Liver (tissue), 8 donors: ENCODE measurements at regions not wholly inside any gene's neighbourhood (a gene's known extent, or its start where the extent isn't known, plus 50 kb on each side); places are given as distances from the start of the nearest gene placed in this dataset.

Experiments used
- DNase-seq: peaks from one replicate; pipeline ENCODE4 v3.0.0-alpha.2; 2017; ENCODE audit warnings: low spot score
- H3K27ac ChIP-seq, 2 donors: one replicate each; pipeline ENCODE4 v1.7.0; 2013; ENCODE audit warnings: inconsistent platforms in 2 of 2, low read length in 2 of 2, control low read depth in 1 of 2, low read depth in 1 of 2, mild to moderate bottlenecking in 1 of 2
- H3K27me3 ChIP-seq, 4 donors: one replicate each; pipeline versions ENCODE4 v1.6.1 to v1.7.0; 2013; ENCODE audit warnings: low read length in 3 of 4, inconsistent platforms in 1 of 4, mild to moderate bottlenecking in 1 of 4, moderate library complexity in 1 of 4; ENCODE audit not compliant: control insufficient read depth in 4 of 4, insufficient read depth in 4 of 4
- H3K36me3 ChIP-seq, 4 donors: one replicate each; pipeline versions ENCODE4 v1.6.1 to v1.7.0; 2013; ENCODE audit warnings: low read length in 3 of 4, mild to moderate bottlenecking in 3 of 4, low read depth in 1 of 4, moderate library complexity in 1 of 4; ENCODE audit not compliant: control insufficient read depth in 4 of 4, insufficient read depth in 3 of 4
- H3K4me1 ChIP-seq, 4 donors: one replicate each; pipeline versions ENCODE4 v1.6.1 to v1.7.0; 2013; ENCODE audit warnings: low read length in 3 of 4, mild to moderate bottlenecking in 3 of 4, moderate library complexity in 1 of 4; ENCODE audit not compliant: control insufficient read depth in 4 of 4, insufficient read depth in 4 of 4
- H3K4me3 ChIP-seq, 3 donors: one replicate each; pipeline versions ENCODE4 v1.6.1 to v1.7.0; 2013; ENCODE audit warnings: low read length in 3 of 3, control low read depth in 1 of 3, low read depth in 1 of 3, mild to moderate bottlenecking in 1 of 3
- H3K9ac ChIP-seq, 2 donors: one replicate each; pipeline ENCODE4 v1.7.0; 2013; ENCODE audit warnings: low read length in 2 of 2, mild to moderate bottlenecking in 2 of 2, moderate library complexity in 2 of 2, control low read depth in 1 of 2, low read depth in 1 of 2
- H3K9me3 ChIP-seq, 4 donors: one replicate each; pipeline versions ENCODE4 v1.6.1 to v1.7.0; 2013; ENCODE audit warnings: low read length in 3 of 4; ENCODE audit not compliant: control insufficient read depth in 4 of 4
- CTCF ChIP-seq: fragments of 150-350 bp; IDR thresholded peaks from 2 replicates; pipeline ENCODE4 v1.5.1; 2017; ENCODE audit warnings: improper control_type of control experiment, low read depth, low read length; ENCODE audit not compliant: missing input control
- EGR1 ChIP-seq, 2 donors: IDR thresholded peaks; 2 replicates each; pipeline ENCODE4 v1.6.1; 2016 to 2018; ENCODE audit warnings: antibody characterized with exemption in 2 of 2, low read depth in 2 of 2
- FOXA1 ChIP-seq: IDR thresholded peaks from 2 replicates; pipeline ENCODE4 v1.6.1; 2016; ENCODE audit warnings: antibody characterized with exemption
- GABPA ChIP-seq, 2 donors: IDR thresholded peaks in 1 of 2; conservative IDR thresholded peaks in 1 of 2; 2 replicates each; pipeline ENCODE4 v1.6.1; 2016; ENCODE audit warnings: antibody characterized with exemption in 2 of 2, mild to moderate bottlenecking in 1 of 2, moderate library complexity in 1 of 2
- NR2F2 ChIP-seq: IDR thresholded peaks from 2 replicates; pipeline ENCODE4 v1.6.1; 2016; ENCODE audit warnings: antibody characterized with exemption
- RAD21 ChIP-seq, 2 donors: IDR thresholded peaks; 2 replicates each; pipeline ENCODE4 v1.6.1; 2016; ENCODE audit warnings: antibody characterized with exemption in 2 of 2, mild to moderate bottlenecking in 2 of 2
- REST ChIP-seq: IDR thresholded peaks from 2 replicates; pipeline ENCODE4 v1.6.1; 2016; ENCODE audit warnings: antibody characterized with exemption, mild to moderate bottlenecking
- SP1 ChIP-seq: IDR thresholded peaks from 2 replicates; pipeline ENCODE4 v1.6.1; 2018; ENCODE audit warnings: antibody characterized with exemption, mild to moderate bottlenecking
- TAF1 ChIP-seq: conservative IDR thresholded peaks from 2 replicates; pipeline ENCODE4 v1.6.1; 2016; ENCODE audit warnings: antibody characterized with exemption, mild to moderate bottlenecking
- YY1 ChIP-seq: IDR thresholded peaks from 2 replicates; pipeline ENCODE4 v1.6.1; 2016; ENCODE audit warnings: antibody characterized with exemption, mild to moderate bottlenecking
- ZBTB33 ChIP-seq: IDR thresholded peaks from 2 replicates; pipeline ENCODE4 v1.6.1; 2016; ENCODE audit warnings: antibody characterized with exemption
- WGBS: extraction: QIAGEN DNeasy Blood & Tissue Kit; methylation state at CpG from one replicate; pipeline ENCODE4 v1.1.7; 2013; 5-methylcytosine and 5-hydroxymethylcytosine counted together
- TF ChIP-seq, protein P1 (sequence below): IDR thresholded peaks from 2 replicates; pipeline ENCODE4 v1.6.1; 2016; ENCODE audit warnings: antibody characterized with exemption
- TF ChIP-seq, protein P2 (sequence below): IDR thresholded peaks from 2 replicates; pipeline ENCODE4 v1.6.1; 2016; ENCODE audit warnings: antibody characterized with exemption
- donor health status: healthy.
- donor health status: healthy.
- donor health status: healthy.
- donor health status: healthy.
- donor health status: healthy.

- Histone ChIP-seq H3K27ac (no peak overlapping the region), H3K4me1 (no peaks in the 10 kb centered on the region), H3K36me3 (no peaks in the 10 kb centered on the region), H3K9ac (no peak overlapping the region), H3K9me3 (no peaks in the 10 kb centered on the region), H3K4me3 (no peak overlapping the region), H3K27me3 (no peaks in the 10 kb centered on the region)
- DNase-seq = no peak
- WGBS = 87% methylated on average over 4 of the region's 4 CpGs
- no peak for TF ChIP-seq RAD21 (IDR thresholded peaks at IDR 0.05)
- TF ChIP-seq REST = no peak
- no peak for TF ChIP-seq TAF1
- TF ChIP-seq ZBTB33 = no peak
These were observed 370.4 kb downstream of the TUSC7 start for GRCh38 chr3:117079997-117080396.

DNA sequence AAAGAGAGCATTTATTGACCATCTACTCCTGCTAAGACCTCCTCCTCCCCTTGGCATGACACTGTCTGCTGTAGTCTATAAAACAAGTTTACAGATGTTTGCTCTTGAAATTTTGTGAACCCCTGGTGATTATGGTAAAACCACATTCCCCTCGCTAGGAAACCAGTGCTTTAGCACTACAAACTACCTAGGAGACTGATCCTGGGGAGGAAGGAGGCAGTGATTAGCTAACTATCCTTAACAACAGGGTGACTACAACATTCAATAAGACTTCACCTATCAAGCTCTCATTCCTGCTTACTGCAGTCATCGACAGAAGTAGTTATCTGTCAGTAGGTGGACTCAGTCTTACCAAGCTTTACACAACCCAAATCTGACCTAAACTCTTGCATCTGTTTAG, 371.3 kb downstream of the TUSC7 start:
- Histone ChIP-seq H3K9ac (no peak overlapping the region), H3K36me3 (no peaks in the 10 kb centered on the region), H3K9me3 (no peaks in the 10 kb centered on the region), H3K27ac (no peak overlapping the region), H3K27me3 (no peaks in the 10 kb centered on the region), H3K4me1 (no peaks in the 10 kb centered on the region), H3K4me3 (no peak overlapping the region)
- TF ChIP-seq, protein P1, sequence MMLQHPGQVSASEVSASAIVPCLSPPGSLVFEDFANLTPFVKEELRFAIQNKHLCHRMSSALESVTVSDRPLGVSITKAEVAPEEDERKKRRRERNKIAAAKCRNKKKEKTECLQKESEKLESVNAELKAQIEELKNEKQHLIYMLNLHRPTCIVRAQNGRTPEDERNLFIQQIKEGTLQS = no peak
- TF ChIP-seq CTCF = no peak
- DNase-seq = no peak
- WGBS = 63% methylated on average over 2 of the region's 2 CpGs

- Histone ChIP-seq H3K4me1 (no peaks in the 10 kb centered on the region), H3K27me3 (no peaks in the 10 kb centered on the region), H3K4me3 (no peak overlapping the region), H3K9me3 (no peaks in the 10 kb centered on the region), H3K27ac (no peak overlapping the region), H3K36me3 (no peaks in the 10 kb centered on the region), H3K9ac (no peak overlapping the region)
- no peak for TF ChIP-seq RAD21 (IDR thresholded peaks at IDR 0.05)
- no peak for TF ChIP-seq CTCF
- no peak for TF ChIP-seq EGR1 (IDR thresholded peaks at IDR 0.05; ENCODE audit: low read depth in 2 of 2)
- TF ChIP-seq YY1 = no peak
- no peak for TF ChIP-seq FOXA1
- TF ChIP-seq, protein P2, sequence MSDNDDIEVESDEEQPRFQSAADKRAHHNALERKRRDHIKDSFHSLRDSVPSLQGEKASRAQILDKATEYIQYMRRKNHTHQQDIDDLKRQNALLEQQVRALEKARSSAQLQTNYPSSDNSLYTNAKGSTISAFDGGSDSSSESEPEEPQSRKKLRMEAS = no peak
- no peak for TF ChIP-seq TAF1
- no peak for TF ChIP-seq REST
- no peak for TF ChIP-seq GABPA (IDR thresholded peaks at IDR 0.05 in 1 of 2, conservative IDR thresholded peaks at IDR 0.05 in 1 of 2)
- no peak for TF ChIP-seq SP1
- TF ChIP-seq NR2F2 = no peak
- 73% methylated on average over 3 of the region's 3 CpGs for WGBS
- DNase-seq = no peak
These were observed 374.7 kb downstream of the TUSC7 start for GRCh38 chr3:117084277-117084676.
